ENCODE measurements at regions not wholly inside any gene's neighbourhood (a gene's known extent, or its start where the extent isn't known, plus 50 kb on each side); places are given as distances from the start of the nearest gene placed in this dataset.

DNA sequence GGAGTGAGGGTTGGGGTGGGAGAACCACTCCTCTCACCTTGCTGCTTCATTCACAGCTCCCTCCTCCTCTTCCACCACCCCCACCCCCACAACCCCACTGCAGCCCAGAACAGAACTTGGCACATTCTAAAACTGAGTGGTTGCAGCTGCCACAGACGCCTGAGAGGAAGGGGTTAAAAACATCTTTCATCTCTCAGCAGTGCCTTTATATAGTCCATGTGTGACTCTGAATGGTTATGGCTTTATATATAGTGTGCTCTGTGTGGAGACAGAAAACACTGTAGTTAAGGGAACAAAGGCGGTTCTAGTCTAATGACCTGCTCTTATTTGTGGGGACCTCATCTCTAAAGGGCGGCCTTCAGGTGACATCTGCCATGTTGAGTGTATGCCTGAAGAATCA is 144.8 kb downstream of the BCOR start:
- 50% methylated on average over 3 of the region's 3 CpGs for WGBS (ENCODE audit: low lambda C conversion rate)
- Histone ChIP-seq H3K9me2 (no peaks in the 10 kb centered on the region), H3K4me3 (ENCODE audit: low read depth in 2 of 2, low read length in 1 of 2) (no peak overlapping the region), H3K27me3 (ENCODE audit: insufficient read depth) (no peaks in the 10 kb centered on the region; the same call in 1 of the 2 replicates), H3K4me1 (ENCODE audit: control insufficient read depth in 1 of 2, insufficient read depth in 2 of 2, low read depth in 1 of 2, low read length in 1 of 2) (peaks cover 0 to 15% of the 10 kb centered on the region in 2 experiments; a peak in 1 of 4 replicates), H3F3A (replicated peaks; ENCODE audit: insufficient read depth) (no peaks in the 10 kb centered on the region), H3K9ac (no peak overlapping the region), H2AFZ (ENCODE audit: low read depth) (no peak overlapping the region), H3K79me2 (ENCODE audit: insufficient read depth) (no peaks in the 10 kb centered on the region), H3K36me3 (replicated peaks in 1 of 2; ENCODE audit: control insufficient read depth in 1 of 2, insufficient read depth in 2 of 2, low read length in 1 of 2) (no peaks in the 10 kb centered on the region), H4K20me1 (ENCODE audit: insufficient read depth) (no peaks in the 10 kb centered on the region), H3K9me3 (no peaks in the 10 kb centered on the region), H3K27ac (ENCODE audit: low read depth in 2 of 2, low read length in 1 of 2) (no peak overlapping the region), H3K4me2 (no peak overlapping the region)
- no peak for DNase-seq
- ChIA-PET POLR2A (interaction anchor here (1.0 kb wide), 1 partner anchor 201 kb away, joined by 3 read pairs; no protein-coding TSS in a partner anchor), CTCF (no interaction called here)
- no peak for TF ChIP-seq EZH2phosphoT487 (IDR thresholded peaks at IDR 0.05; ENCODE audit: borderline replicate concordance, low read depth)
- TF ChIP-seq NFIC (IDR thresholded peaks at IDR 0.05; ENCODE audit: borderline replicate concordance) = no peak
- no peak for TF ChIP-seq CTCF (IDR thresholded peaks at IDR 0.05)
- TF ChIP-seq ELF1 (IDR thresholded peaks at IDR 0.05) = no peak
- TF ChIP-seq, protein P1, sequence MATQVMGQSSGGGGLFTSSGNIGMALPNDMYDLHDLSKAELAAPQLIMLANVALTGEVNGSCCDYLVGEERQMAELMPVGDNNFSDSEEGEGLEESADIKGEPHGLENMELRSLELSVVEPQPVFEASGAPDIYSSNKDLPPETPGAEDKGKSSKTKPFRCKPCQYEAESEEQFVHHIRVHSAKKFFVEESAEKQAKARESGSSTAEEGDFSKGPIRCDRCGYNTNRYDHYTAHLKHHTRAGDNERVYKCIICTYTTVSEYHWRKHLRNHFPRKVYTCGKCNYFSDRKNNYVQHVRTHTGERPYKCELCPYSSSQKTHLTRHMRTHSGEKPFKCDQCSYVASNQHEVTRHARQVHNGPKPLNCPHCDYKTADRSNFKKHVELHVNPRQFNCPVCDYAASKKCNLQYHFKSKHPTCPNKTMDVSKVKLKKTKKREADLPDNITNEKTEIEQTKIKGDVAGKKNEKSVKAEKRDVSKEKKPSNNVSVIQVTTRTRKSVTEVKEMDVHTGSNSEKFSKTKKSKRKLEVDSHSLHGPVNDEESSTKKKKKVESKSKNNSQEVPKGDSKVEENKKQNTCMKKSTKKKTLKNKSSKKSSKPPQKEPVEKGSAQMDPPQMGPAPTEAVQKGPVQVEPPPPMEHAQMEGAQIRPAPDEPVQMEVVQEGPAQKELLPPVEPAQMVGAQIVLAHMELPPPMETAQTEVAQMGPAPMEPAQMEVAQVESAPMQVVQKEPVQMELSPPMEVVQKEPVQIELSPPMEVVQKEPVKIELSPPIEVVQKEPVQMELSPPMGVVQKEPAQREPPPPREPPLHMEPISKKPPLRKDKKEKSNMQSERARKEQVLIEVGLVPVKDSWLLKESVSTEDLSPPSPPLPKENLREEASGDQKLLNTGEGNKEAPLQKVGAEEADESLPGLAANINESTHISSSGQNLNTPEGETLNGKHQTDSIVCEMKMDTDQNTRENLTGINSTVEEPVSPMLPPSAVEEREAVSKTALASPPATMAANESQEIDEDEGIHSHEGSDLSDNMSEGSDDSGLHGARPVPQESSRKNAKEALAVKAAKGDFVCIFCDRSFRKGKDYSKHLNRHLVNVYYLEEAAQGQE (IDR thresholded peaks at IDR 0.05; ENCODE audit: low read depth, low read length) = no peak
- no peak for TF ChIP-seq MEF2A (IDR thresholded peaks at IDR 0.05; ENCODE audit: borderline replicate concordance, low read depth)
- TF ChIP-seq FOSL2 (IDR thresholded peaks at IDR 0.05; ENCODE audit: borderline replicate concordance, low read depth) = no peak
- TF ChIP-seq TAF1 (IDR thresholded peaks at IDR 0.05; ENCODE audit: borderline replicate concordance, low read depth, low read length) = no peak

GRCh38 chrX:39953879-39954278 is 143.9 kb downstream of the BCOR start:
- Histone ChIP-seq H3K4me1 (ENCODE audit: control insufficient read depth in 1 of 2, insufficient read depth in 2 of 2, low read depth in 1 of 2, low read length in 1 of 2) (peaks cover 0 to 12% of the 10 kb centered on the region in 2 experiments; a peak in 1 of 4 replicates), H3K9me3 (no peaks in the 10 kb centered on the region), H3K36me3 (replicated peaks in 1 of 2; ENCODE audit: control insufficient read depth in 1 of 2, insufficient read depth in 2 of 2, low read length in 1 of 2) (no peaks in the 10 kb centered on the region), H3K27me3 (ENCODE audit: insufficient read depth) (no peaks in the 10 kb centered on the region; the same call in 1 of the 2 replicates), H3K27ac (ENCODE audit: low read depth in 2 of 2, low read length in 1 of 2) (no peak overlapping the region), H3K79me2 (ENCODE audit: insufficient read depth) (no peaks in the 10 kb centered on the region), H4K20me1 (ENCODE audit: insufficient read depth) (no peaks in the 10 kb centered on the region), H3F3A (replicated peaks; ENCODE audit: insufficient read depth) (no peaks in the 10 kb centered on the region), H3K4me3 (ENCODE audit: low read depth in 2 of 2, low read length in 1 of 2) (no peak overlapping the region), H2AFZ (ENCODE audit: low read depth) (no peak overlapping the region), H3K9ac (no peak overlapping the region), H3K9me2 (no peaks in the 10 kb centered on the region), H3K4me2 (no peak overlapping the region)
- POLR2A ChIA-PET = no interaction called here
- 73% methylated on average over 9 of the region's 10 CpGs for WGBS (ENCODE audit: low lambda C conversion rate)
- TF ChIP-seq GABPA (IDR thresholded peaks at IDR 0.05; ENCODE audit: low read depth) (no peak), RAD21 (IDR thresholded peaks at IDR 0.05; ENCODE audit: low read length) (no peak), RFX5 (IDR thresholded peaks at IDR 0.05; ENCODE audit: low read length) (no peak), NRF1 (IDR thresholded peaks at IDR 0.05; ENCODE audit: low read depth, low read length) (no peak), ZBTB33 (IDR thresholded peaks at IDR 0.05; ENCODE audit: borderline replicate concordance, low read depth) (no peak), USF2 (IDR thresholded peaks at IDR 0.05; ENCODE audit: borderline replicate concordance, low read depth, low read length) (no peak), RXRA (IDR thresholded peaks at IDR 0.05; ENCODE audit: borderline replicate concordance, low read depth) (no peak), USF1 (IDR thresholded peaks at IDR 0.05; ENCODE audit: borderline replicate concordance, low read depth) (no peak)
- CTCF ChIA-PET = no interaction called here
- DNase-seq = no peak
